Tibial nerve (tissue), 4 donors: ENCODE measurements at regions not wholly inside any gene's neighbourhood (a gene's known extent, or its start where the extent isn't known, plus 50 kb on each side); places are given as distances from the start of the nearest gene placed in this dataset.

ENCODE experiments used
- DNase-seq, 2 donors: peaks; one replicate each; pipeline ENCODE4 v3.0.0-alpha.2; 2019; ENCODE audit warnings: low spot score in 2 of 2
- H3K27ac ChIP-seq, 4 donors: fragments of 200-600 bp; sonication (generic) in 3 of 4; one replicate each; pipeline ENCODE4 v1.5.1; 2017 to 2019; ENCODE audit warnings: mild to moderate bottlenecking in 1 of 4
- H3K27me3 ChIP-seq, 2 donors: fragments of 200-600 bp; sonication (generic) in 1 of 2; one replicate each; pipeline versions ENCODE4 v1.5.1 to v1.6.0; 2017 to 2019
- H3K36me3 ChIP-seq, 3 donors: fragments of 200-600 bp; sonication (generic); one replicate each; pipeline ENCODE4 v1.5.1; 2018 to 2019
- H3K4me1 ChIP-seq, 4 donors: fragments of 200-600 bp; sonication (generic) in 3 of 4; one replicate each; pipeline ENCODE4 v1.5.1; 2017 to 2019
- H3K4me3 ChIP-seq, 4 donors: fragments of 200-600 bp; sonication (generic) in 3 of 4; one replicate each; pipeline ENCODE4 v1.5.1; 2017 to 2019; ENCODE audit warnings: mild to moderate bottlenecking in 1 of 4, moderate library complexity in 1 of 4
- H3K9me3 ChIP-seq, 4 donors: fragments of 200-600 bp; sonication (generic) in 3 of 4; one replicate each; pipeline ENCODE4 v1.5.1; 2017 to 2019
- EP300 ChIP-seq, 2 donors: sonication (generic); formaldehyde crosslinking; IDR thresholded peaks; one replicate each; pipeline ENCODE4 v1.6.1; 2017; ENCODE audit warnings: antibody characterized with exemption in 2 of 2, mild to moderate bottlenecking in 1 of 2
- POLR2A ChIP-seq, 2 donors: fragments of 450-650 bp; IDR thresholded peaks; one replicate each; pipeline ENCODE4 v1.6.1; 2017; ENCODE audit warnings: antibody characterized with exemption in 2 of 2, mild to moderate bottlenecking in 2 of 2, moderate library complexity in 2 of 2
- WGBS, 2 donors: methylation state at CpG; one replicate each; pipeline ENCODE4 v1.1.5; 2018; 5-methylcytosine and 5-hydroxymethylcytosine counted together
- TF ChIP-seq, protein P1 (sequence below), 5 experiments: fragments of 200-600 bp in 3 of 5; fragments of 450-650 bp in 2 of 5; sonication (generic) in 3 of 5; IDR thresholded peaks; one replicate each; pipeline ENCODE4 v1.5.1; 2016 to 2019; ENCODE audit warnings: antibody characterized with exemption in 5 of 5, mild to moderate bottlenecking in 3 of 5, moderate library complexity in 2 of 5

DNA sequence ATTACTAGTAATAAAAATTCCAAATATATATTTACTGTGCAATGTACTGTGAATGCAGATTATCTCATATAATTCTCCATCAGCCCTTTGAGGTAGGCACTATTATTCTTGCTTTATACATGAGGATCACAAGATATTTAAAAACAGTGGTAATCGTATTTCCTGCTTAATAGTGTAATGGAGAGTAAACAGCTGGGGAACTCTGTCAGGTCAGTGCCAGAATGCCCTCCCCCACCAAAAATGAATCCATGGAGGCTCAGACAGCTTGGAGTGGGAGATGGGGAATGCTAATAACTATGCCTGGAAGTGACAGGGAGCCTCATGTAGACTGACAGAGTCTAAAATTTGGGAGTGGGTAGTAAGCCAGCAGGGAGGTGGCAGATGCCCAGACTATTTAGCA, 153.6 kb downstream of the PAH start:
- WGBS, 2 donors, result 62 to 67% methylated on average over 1 of the region's 1 CpG
- H3K9me3 ChIP-seq, result no peaks in the 10 kb centered on the region
- no peak for DNase-seq
- no peak overlapping the region for H3K27ac ChIP-seq
- H3K36me3 ChIP-seq, result no peaks in the 10 kb centered on the region
- no peaks in the 10 kb centered on the region for H3K27me3 ChIP-seq
- H3K4me1 ChIP-seq, result peaks cover 0 to 12% (median 0%) of the 10 kb centered on the region in 4 donors
- H3K4me3 ChIP-seq, result no peak overlapping the region
- TF ChIP-seq POLR2A (IDR thresholded peaks at IDR 0.05) (no peak), EP300 (IDR thresholded peaks at IDR 0.05) (no peak)
- TF ChIP-seq, protein P1, sequence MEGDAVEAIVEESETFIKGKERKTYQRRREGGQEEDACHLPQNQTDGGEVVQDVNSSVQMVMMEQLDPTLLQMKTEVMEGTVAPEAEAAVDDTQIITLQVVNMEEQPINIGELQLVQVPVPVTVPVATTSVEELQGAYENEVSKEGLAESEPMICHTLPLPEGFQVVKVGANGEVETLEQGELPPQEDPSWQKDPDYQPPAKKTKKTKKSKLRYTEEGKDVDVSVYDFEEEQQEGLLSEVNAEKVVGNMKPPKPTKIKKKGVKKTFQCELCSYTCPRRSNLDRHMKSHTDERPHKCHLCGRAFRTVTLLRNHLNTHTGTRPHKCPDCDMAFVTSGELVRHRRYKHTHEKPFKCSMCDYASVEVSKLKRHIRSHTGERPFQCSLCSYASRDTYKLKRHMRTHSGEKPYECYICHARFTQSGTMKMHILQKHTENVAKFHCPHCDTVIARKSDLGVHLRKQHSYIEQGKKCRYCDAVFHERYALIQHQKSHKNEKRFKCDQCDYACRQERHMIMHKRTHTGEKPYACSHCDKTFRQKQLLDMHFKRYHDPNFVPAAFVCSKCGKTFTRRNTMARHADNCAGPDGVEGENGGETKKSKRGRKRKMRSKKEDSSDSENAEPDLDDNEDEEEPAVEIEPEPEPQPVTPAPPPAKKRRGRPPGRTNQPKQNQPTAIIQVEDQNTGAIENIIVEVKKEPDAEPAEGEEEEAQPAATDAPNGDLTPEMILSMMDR (IDR thresholded peaks at IDR 0.05), result no peak

DNA sequence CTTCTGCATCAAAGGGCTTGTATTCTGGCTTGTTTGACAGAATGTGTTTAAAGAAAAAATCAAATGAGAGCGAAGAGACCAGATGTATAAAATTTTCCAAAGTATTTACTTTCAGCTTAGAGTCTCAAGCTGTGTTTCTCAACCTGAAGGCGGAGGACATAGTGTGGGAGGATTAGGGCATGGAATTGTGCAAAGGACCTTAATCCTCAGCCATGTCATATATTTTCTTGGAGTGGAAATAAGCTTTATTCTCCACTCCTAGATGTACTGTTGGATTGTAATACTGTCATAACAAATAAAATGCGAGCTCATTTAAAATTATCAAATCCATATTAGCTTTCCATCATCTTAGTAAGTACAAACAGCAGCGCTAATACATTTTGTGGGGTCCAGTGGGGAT, 154.0 kb downstream of the PAH start:
- DNase-seq, result no peak
- Histone ChIP-seq H3K4me1 (peaks cover 0 to 13% (median 0%) of the 10 kb centered on the region in 4 donors), H3K36me3 (no peaks in the 10 kb centered on the region), H3K27ac (no peak overlapping the region), H3K4me3 (no peak overlapping the region), H3K27me3 (no peaks in the 10 kb centered on the region), H3K9me3 (no peaks in the 10 kb centered on the region)
- TF ChIP-seq EP300 (IDR thresholded peaks at IDR 0.05) (no peak), POLR2A (IDR thresholded peaks at IDR 0.05) (no peak)
- TF ChIP-seq, protein P1 (IDR thresholded peaks at IDR 0.05), result no peak
- 81 to 85% methylated on average over 4 of the region's 4 CpGs for WGBS, 2 donors

DNA sequence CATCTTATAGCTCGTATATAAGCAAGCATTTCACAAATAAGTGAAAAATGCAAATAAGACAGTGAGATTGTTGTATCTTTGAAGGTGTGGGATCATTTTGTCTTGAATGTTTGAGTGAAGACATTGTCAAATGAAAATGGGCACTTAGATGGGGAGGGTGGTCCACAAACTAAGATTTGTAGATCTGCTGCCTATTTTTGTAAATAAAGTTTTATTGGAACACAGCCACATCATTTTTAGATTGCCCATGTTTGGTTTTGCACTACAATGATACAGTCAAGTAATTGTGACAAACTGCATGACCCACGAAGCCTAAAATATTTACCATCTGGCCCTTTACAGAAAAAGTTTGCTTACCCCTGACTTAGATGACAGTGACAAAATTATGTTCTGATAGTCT, 156.7 kb downstream of the PAH start:
- Histone ChIP-seq H3K9me3 (no peaks in the 10 kb centered on the region), H3K36me3 (no peaks in the 10 kb centered on the region), H3K27me3 (no peaks in the 10 kb centered on the region), H3K4me1 (peaks cover 0 to 33% (median 5%) of the 10 kb centered on the region in 4 donors), H3K4me3 (no peak overlapping the region), H3K27ac (no peak overlapping the region)
- WGBS, 2 donors, result 69 to 73% methylated on average over 2 of the region's 2 CpGs
- no peak for TF ChIP-seq EP300 (IDR thresholded peaks at IDR 0.05)
- TF ChIP-seq POLR2A (IDR thresholded peaks at IDR 0.05), result no peak
- TF ChIP-seq, protein P1 (IDR thresholded peaks at IDR 0.05), result no peak
- DNase-seq, result no peak

DNA sequence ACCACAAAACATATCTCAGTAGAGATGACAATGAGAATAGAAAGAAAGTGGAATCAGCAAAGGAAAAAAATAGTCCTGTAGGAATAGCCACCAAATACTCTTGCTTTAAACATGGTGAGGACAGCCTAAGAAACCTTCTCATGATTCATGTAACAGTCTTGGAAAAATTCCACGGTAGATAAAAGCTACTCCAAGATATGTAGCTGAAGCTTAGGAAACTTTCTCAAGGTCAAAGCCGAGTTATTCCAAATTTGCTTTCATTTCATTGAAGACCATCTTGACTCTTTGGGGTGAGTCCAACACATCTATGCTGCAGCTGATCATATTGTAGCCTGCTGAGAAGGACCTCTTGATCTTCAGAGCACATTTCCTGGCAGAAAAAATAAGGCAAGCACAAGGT, 157.6 kb downstream of the PAH start:
- peaks cover 0 to 33% (median 5%) of the 10 kb centered on the region in 4 donors for H3K4me1 ChIP-seq
- peak overlapping the region in 1 of 4 donors; percentile 45 for H3K27ac ChIP-seq
- H3K9me3 ChIP-seq, result no peaks in the 10 kb centered on the region
- no peaks in the 10 kb centered on the region for H3K36me3 ChIP-seq
- H3K27me3 ChIP-seq, result no peaks in the 10 kb centered on the region
- no peak overlapping the region for H3K4me3 ChIP-seq
- DNase-seq, result no peak
- no peak for TF ChIP-seq POLR2A (IDR thresholded peaks at IDR 0.05)
- TF ChIP-seq EP300 (IDR thresholded peaks at IDR 0.05), result no peak
- TF ChIP-seq, protein P1 (IDR thresholded peaks at IDR 0.05), result no peak
- 54 to 65% methylated on average over 2 of the region's 2 CpGs for WGBS, 2 donors

DNA sequence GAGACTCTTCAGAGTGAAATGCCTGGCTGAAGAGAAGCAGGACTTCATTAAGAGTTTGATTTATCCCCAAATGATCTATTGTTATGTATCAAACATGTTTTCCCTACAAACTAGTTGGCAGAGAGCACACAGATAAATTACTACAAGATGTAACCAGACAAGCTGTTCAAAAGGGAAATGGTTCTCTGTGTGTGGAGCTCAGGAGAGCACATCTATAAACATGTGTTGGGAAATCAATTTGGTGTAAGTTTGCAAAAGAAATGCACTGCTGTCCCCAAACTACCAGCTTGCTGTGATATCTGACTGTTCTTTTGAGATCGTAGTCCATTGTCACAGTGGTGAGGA, 159.2 kb downstream of the PAH start:
- peak overlapping the region; percentile 14 to 83 (median 59) for H3K27ac ChIP-seq
- H3K9me3 ChIP-seq, result no peaks in the 10 kb centered on the region
- no peaks in the 10 kb centered on the region for H3K27me3 ChIP-seq
- H3K36me3 ChIP-seq, result no peaks in the 10 kb centered on the region
- peaks cover 0 to 33% (median 5%) of the 10 kb centered on the region in 4 donors for H3K4me1 ChIP-seq
- TF ChIP-seq, protein P1 (IDR thresholded peaks at IDR 0.05), result no peak
- peak in 1 of 2 donors; percentile 45 for TF ChIP-seq EP300 (IDR thresholded peaks at IDR 0.05)
- 62 to 65% methylated on average over 1 of the region's 1 CpG for WGBS, 2 donors
- H3K4me3 ChIP-seq, result no peak overlapping the region
- no peak for DNase-seq
